ENCODE measurements at regions not wholly inside any gene's neighbourhood (a gene's known extent, or its start where the extent isn't known, plus 50 kb on each side); places are given as distances from the start of the nearest gene placed in this dataset.
"Not testable (repeated sequence)": the region's sequence is repeated elsewhere in the genome, so short reads cannot be mapped to it uniquely, and the experiment has no call there.

DNA sequence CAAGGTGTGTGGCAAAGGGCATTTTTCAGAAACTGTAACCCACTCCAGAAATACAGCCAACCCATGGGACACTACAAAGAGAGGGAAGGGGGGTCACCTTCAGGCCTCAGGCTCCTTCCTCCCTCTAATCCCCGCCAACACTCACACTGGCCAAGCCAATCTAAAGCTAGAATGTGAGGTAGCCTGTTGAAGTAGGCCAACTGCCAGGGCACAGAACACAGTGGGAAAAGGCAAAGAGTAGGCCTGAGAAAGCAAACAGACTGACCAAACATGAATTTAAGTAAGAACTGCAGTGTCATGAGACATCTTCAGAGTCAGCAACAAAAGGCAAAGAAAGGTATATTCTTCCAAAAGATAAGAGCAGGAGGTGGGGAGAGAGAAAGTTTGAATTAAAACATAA is 289.0 kb downstream of the HNRNPD start:
- no peak overlapping the region for H3K4me2 ChIP-seq (ENCODE audit: low read length)
- TF ChIP-seq CTCF (IDR thresholded peaks at IDR 0.05; ENCODE audit: low read depth, low read length, poor library complexity, severe bottlenecking), result no peak
- TF ChIP-seq EZH2phosphoT487 (IDR thresholded peaks at IDR 0.05; ENCODE audit: borderline replicate concordance, low read length), result no peak
- H3K4me3 ChIP-seq (ENCODE audit: low read length), result no peak overlapping the region
- no peaks in the 10 kb centered on the region for H3F3A ChIP-seq (ENCODE audit: control insufficient read depth, insufficient read depth)
- no peaks in the 10 kb centered on the region for H3K9me3 ChIP-seq (ENCODE audit: control insufficient read depth, insufficient read depth, low read length)
- no peaks in the 10 kb centered on the region for H3K4me1 ChIP-seq (ENCODE audit: control insufficient read depth, low read length)
- no peaks in the 10 kb centered on the region for H3K27me3 ChIP-seq (ENCODE audit: control insufficient read depth, low read length)
- H4K20me1 ChIP-seq (ENCODE audit: control insufficient read depth, insufficient read depth, low read depth, low read length), result no peaks in the 10 kb centered on the region
- H3K79me2 ChIP-seq (ENCODE audit: control insufficient read depth, low read length), result no peaks in the 10 kb centered on the region
- H3K9me2 ChIP-seq (replicated peaks; ENCODE audit: control insufficient read depth, low read length), result no peaks in the 10 kb centered on the region
- no peak overlapping the region for H3K27ac ChIP-seq (ENCODE audit: low read depth, low read length)
- H3K36me3 ChIP-seq (ENCODE audit: control insufficient read depth, low read length), result no peaks in the 10 kb centered on the region

- H3K27me3 ChIP-seq (ENCODE audit: control insufficient read depth, low read length); H3K9me2 ChIP-seq (replicated peaks; ENCODE audit: control insufficient read depth, low read length); H3K4me1 ChIP-seq (ENCODE audit: control insufficient read depth, low read length); H3K4me2 ChIP-seq (ENCODE audit: low read length); H3K79me2 ChIP-seq (ENCODE audit: control insufficient read depth, low read length); H3F3A ChIP-seq (ENCODE audit: control insufficient read depth, insufficient read depth); H3K9me3 ChIP-seq (ENCODE audit: control insufficient read depth, insufficient read depth, low read length); H3K4me3 ChIP-seq (ENCODE audit: low read length); H4K20me1 ChIP-seq (ENCODE audit: control insufficient read depth, insufficient read depth, low read depth, low read length); H3K36me3 ChIP-seq (ENCODE audit: control insufficient read depth, low read length); H3K27ac ChIP-seq (ENCODE audit: low read depth, low read length): not testable (repeated sequence)
Measured at GRCh38 chr4:82077471-82077995, 296.3 kb downstream of the HNRNPD start.

GRCh38 chr4:82076809-82077208 is 297.0 kb downstream of the HNRNPD start:
- H3K27me3 ChIP-seq (ENCODE audit: control insufficient read depth, low read length), result no peaks in the 10 kb centered on the region
- H3K9me2 ChIP-seq (replicated peaks; ENCODE audit: control insufficient read depth, low read length), result no peaks in the 10 kb centered on the region
- H3K36me3 ChIP-seq (ENCODE audit: control insufficient read depth, low read length), result no peaks in the 10 kb centered on the region
- H3K4me2 ChIP-seq (ENCODE audit: low read length), result no peak overlapping the region
- no peaks in the 10 kb centered on the region for H3K79me2 ChIP-seq (ENCODE audit: control insufficient read depth, low read length)
- no peaks in the 10 kb centered on the region for H3F3A ChIP-seq (ENCODE audit: control insufficient read depth, insufficient read depth)
- H3K4me1 ChIP-seq (ENCODE audit: control insufficient read depth, low read length), result no peaks in the 10 kb centered on the region
- H3K9me3 ChIP-seq (ENCODE audit: control insufficient read depth, insufficient read depth, low read length), result no peaks in the 10 kb centered on the region
- TF ChIP-seq CTCF (IDR thresholded peaks at IDR 0.05; ENCODE audit: low read depth, low read length, poor library complexity, severe bottlenecking) (no peak), EZH2phosphoT487 (IDR thresholded peaks at IDR 0.05; ENCODE audit: borderline replicate concordance, low read length) (no peak)
- H4K20me1 ChIP-seq (ENCODE audit: control insufficient read depth, insufficient read depth, low read depth, low read length), result no peaks in the 10 kb centered on the region
- H3K4me3 ChIP-seq (ENCODE audit: low read length), result no peak overlapping the region
- H3K27ac ChIP-seq (ENCODE audit: low read depth, low read length), result no peak overlapping the region

DNA sequence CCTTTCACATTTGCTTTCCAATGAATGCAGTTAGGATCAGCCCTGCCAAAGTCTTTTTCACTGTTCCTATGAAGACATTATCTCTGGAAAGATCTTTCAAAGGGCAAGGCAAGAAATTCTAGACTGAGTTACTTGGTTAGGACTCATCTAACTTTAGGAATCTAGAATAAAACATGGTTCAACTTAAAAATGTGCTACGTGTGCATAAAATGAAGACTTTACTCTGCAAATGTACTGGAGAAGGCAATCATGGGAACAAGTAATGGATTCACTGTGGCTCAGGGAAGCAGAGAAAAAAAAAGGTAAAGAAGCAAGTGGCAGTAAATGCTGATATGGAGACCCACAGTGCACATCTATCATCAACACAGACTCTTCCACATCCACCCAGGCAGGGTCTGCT is 297.4 kb downstream of the HNRNPD start:
- H3K4me1 ChIP-seq (ENCODE audit: control insufficient read depth, low read length), result no peaks in the 10 kb centered on the region

More for the DNA sequence above, 297.4 kb downstream of the HNRNPD start:
- Histone ChIP-seq H3K4me3 (ENCODE audit: low read length) (no peak overlapping the region), H3K27ac (ENCODE audit: low read depth, low read length) (no peak overlapping the region), H3K36me3 (ENCODE audit: control insufficient read depth, low read length) (no peaks in the 10 kb centered on the region), H3K9me2 (replicated peaks; ENCODE audit: control insufficient read depth, low read length) (no peaks in the 10 kb centered on the region), H3K79me2 (ENCODE audit: control insufficient read depth, low read length) (no peaks in the 10 kb centered on the region), H4K20me1 (ENCODE audit: control insufficient read depth, insufficient read depth, low read depth, low read length) (no peaks in the 10 kb centered on the region), H3F3A (ENCODE audit: control insufficient read depth, insufficient read depth) (no peaks in the 10 kb centered on the region), H3K4me2 (ENCODE audit: low read length) (no peak overlapping the region), H3K27me3 (ENCODE audit: control insufficient read depth, low read length) (no peaks in the 10 kb centered on the region), H3K9me3 (ENCODE audit: control insufficient read depth, insufficient read depth, low read length) (no peaks in the 10 kb centered on the region)
- TF ChIP-seq EZH2phosphoT487 (IDR thresholded peaks at IDR 0.05; ENCODE audit: borderline replicate concordance, low read length) (no peak), CTCF (IDR thresholded peaks at IDR 0.05; ENCODE audit: low read depth, low read length, poor library complexity, severe bottlenecking) (no peak)

Data from DOHH2 (cell line).